OCI-LY1 (cell line): ENCODE measurements at regions not wholly inside any gene's neighbourhood (a gene's known extent, or its start where the extent isn't known, plus 50 kb on each side); places are given as distances from the start of the nearest gene placed in this dataset.

Experiments
- H2AFZ ChIP-seq: fragments of 200-600 bp; sonication (generic), shearing (Covaris generic); 2 replicates; pipeline ENCODE4 v1.6.0; 2014; ENCODE audit warnings: antibody characterized with exemption, mild to moderate bottlenecking, low read length
- H3F3A ChIP-seq: fragments of 200-600 bp; sonication (generic), shearing (Covaris generic); 2 replicates; pipeline ENCODE4 v1.6.0; 2014; ENCODE audit warnings: mild to moderate bottlenecking, antibody characterized with exemption, low read length, moderate library complexity; ENCODE audit not compliant: insufficient read depth
- H3K27ac ChIP-seq: fragments of 200-600 bp; sonication (generic); 2 replicates; pipeline ENCODE4 v1.5.1; 2014; ENCODE audit warnings: low read length, mixed run types, mild to moderate bottlenecking, low read depth; ENCODE audit not compliant: poor library complexity, severe bottlenecking
- H3K27me3 ChIP-seq: fragments of 200-600 bp; sonication (generic); 2 replicates; pipeline ENCODE4 v1.6.0; 2014; ENCODE audit warnings: antibody characterized with exemption, mild to moderate bottlenecking, low read length, moderate library complexity; ENCODE audit not compliant: insufficient read depth
- H3K36me3 ChIP-seq: fragments of 200-600 bp; sonication (generic); 2 replicates; pipeline ENCODE4 v1.6.1; 2014; ENCODE audit warnings: mild to moderate bottlenecking, antibody characterized with exemption, low read length, moderate library complexity, mixed read lengths; ENCODE audit not compliant: insufficient read depth
- H3K4me1 ChIP-seq: fragments of 200-600 bp; sonication (generic); 2 replicates; pipeline ENCODE4 v1.5.1; 2014; ENCODE audit warnings: mild to moderate bottlenecking, low read length, moderate library complexity; ENCODE audit not compliant: insufficient read depth, severe bottlenecking
- H3K4me2 ChIP-seq: fragments of 200-600 bp; sonication (generic), shearing (Covaris generic); 2 replicates; pipeline ENCODE4 v1.6.1; 2014; ENCODE audit warnings: low read length
- H3K4me3 ChIP-seq: fragments of 200-600 bp; sonication (generic); 2 replicates; pipeline ENCODE4 v1.5.1; 2014; ENCODE audit warnings: low read length, low read depth, mild to moderate bottlenecking, mixed read lengths; ENCODE audit not compliant: poor library complexity, severe bottlenecking
- H3K79me2 ChIP-seq: fragments of 200-600 bp; shearing (Covaris generic); 2 replicates; pipeline ENCODE4 v1.6.1; 2016; ENCODE audit warnings: mixed run types, low read length, mixed read lengths; ENCODE audit not compliant: insufficient read depth
- H3K9ac ChIP-seq: fragments of 200-600 bp; sonication (generic), shearing (Covaris generic); 2 replicates; pipeline ENCODE4 v1.6.1; 2014; ENCODE audit warnings: mild to moderate bottlenecking, low read length, mixed read lengths
- H3K9me2 ChIP-seq: fragments of 200-600 bp; sonication (generic), shearing (Covaris generic); 2 replicates; pipeline ENCODE4 v1.6.1; 2014; ENCODE audit warnings: low read depth, mild to moderate bottlenecking, low read length, mixed read lengths
- H3K9me3 ChIP-seq: fragments of 200-600 bp; shearing (Covaris generic); 2 replicates; pipeline ENCODE4 v1.6.1; 2014; ENCODE audit warnings: low read length, mixed read lengths
- H4K20me1 ChIP-seq: fragments of 200-600 bp; sonication (generic), shearing (Covaris generic); 2 replicates; pipeline ENCODE4 v1.6.0; 2016; ENCODE audit warnings: mild to moderate bottlenecking, low read length; ENCODE audit not compliant: insufficient read depth
- EZH2 ChIP-seq: fragments of 200-600 bp; sonication (generic), shearing (Covaris generic); IDR thresholded peaks from 2 replicates; pipeline ENCODE4 v1.8.0; 2017; ENCODE audit warnings: borderline replicate concordance, mixed run types, mild to moderate bottlenecking, antibody characterized with exemption, low read length, moderate library complexity, mixed read lengths
- TF ChIP-seq, protein P1 (sequence below): fragments of 200-600 bp; sonication (generic), shearing (Covaris generic); IDR thresholded peaks from 2 replicates; pipeline ENCODE4 v1.5.1; 2017; ENCODE audit warnings: mild to moderate bottlenecking, antibody characterized with exemption, low read length, moderate library complexity, mixed read lengths

DNA sequence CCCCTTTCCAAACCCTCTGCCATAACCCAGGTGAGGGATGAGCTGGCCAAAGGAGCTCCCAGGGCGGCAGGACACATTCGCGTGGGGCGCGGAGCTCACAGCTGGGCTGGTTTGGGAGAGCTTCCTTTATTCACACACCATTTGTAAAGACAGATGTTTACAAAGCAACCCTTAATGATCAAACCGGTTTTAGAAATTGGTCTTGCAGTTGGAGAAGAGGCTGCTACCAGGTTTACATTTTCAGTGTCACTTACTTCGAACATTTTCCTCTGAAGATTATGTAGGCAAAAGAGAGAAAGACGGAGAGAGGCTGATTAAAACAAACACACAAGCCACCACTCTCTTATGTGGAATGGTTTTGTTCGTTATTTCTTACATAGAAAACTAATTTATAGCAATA lies 648.7 kb downstream of the IRX1 start:
- H3K79me2 ChIP-seq = no peaks in the 10 kb centered on the region
- H2AFZ ChIP-seq = no peak overlapping the region
- no peak overlapping the region for H3K4me3 ChIP-seq
- H3K36me3 ChIP-seq = no peaks in the 10 kb centered on the region
- H3K27me3 ChIP-seq = 0 out of 2 replicates have a peak, but pooled peaks cover 4% of the 10 kb centered on the region
- no peaks in the 10 kb centered on the region for H3K9me2 ChIP-seq
- TF ChIP-seq EZH2 = no peak
- TF ChIP-seq, protein P1, sequence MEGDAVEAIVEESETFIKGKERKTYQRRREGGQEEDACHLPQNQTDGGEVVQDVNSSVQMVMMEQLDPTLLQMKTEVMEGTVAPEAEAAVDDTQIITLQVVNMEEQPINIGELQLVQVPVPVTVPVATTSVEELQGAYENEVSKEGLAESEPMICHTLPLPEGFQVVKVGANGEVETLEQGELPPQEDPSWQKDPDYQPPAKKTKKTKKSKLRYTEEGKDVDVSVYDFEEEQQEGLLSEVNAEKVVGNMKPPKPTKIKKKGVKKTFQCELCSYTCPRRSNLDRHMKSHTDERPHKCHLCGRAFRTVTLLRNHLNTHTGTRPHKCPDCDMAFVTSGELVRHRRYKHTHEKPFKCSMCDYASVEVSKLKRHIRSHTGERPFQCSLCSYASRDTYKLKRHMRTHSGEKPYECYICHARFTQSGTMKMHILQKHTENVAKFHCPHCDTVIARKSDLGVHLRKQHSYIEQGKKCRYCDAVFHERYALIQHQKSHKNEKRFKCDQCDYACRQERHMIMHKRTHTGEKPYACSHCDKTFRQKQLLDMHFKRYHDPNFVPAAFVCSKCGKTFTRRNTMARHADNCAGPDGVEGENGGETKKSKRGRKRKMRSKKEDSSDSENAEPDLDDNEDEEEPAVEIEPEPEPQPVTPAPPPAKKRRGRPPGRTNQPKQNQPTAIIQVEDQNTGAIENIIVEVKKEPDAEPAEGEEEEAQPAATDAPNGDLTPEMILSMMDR = no peak
- no peak overlapping the region for H3K27ac ChIP-seq
- H3K4me2 ChIP-seq = no peak overlapping the region
- no peaks in the 10 kb centered on the region for H4K20me1 ChIP-seq
- H3K4me1 ChIP-seq = no peaks in the 10 kb centered on the region
- no peak overlapping the region for H3K9ac ChIP-seq
- H3K9me3 ChIP-seq = no peaks in the 10 kb centered on the region
- H3F3A ChIP-seq = no peaks in the 10 kb centered on the region

DNA sequence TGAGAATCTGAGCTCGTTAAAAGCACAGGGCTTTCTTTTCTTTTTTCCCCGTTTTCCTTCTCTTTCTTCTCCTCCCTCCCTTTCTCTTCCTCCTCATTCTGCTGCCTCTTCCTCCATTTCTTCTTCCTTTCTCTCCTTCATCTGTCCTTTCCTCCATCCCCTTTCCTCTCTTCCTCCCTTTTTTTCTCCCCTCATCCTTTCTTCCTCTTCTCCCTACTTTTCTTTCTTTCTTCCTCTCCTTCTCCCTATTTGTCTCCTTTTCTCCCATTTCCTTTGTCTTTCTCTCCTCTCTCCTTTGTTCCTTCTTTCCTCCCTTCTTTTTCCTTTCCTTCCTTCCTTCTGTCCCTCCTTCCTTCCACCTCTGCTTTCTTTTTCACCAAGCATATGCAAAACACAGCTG lies 649.4 kb downstream of the IRX1 start:
- no peak overlapping the region for H3K4me2 ChIP-seq
- TF ChIP-seq, protein P1 = no peak
- no peak for TF ChIP-seq EZH2
- no peaks in the 10 kb centered on the region for H3F3A ChIP-seq
- H3K27ac ChIP-seq = no peak overlapping the region
- H3K79me2 ChIP-seq = no peaks in the 10 kb centered on the region
- H3K9ac ChIP-seq = no peak overlapping the region
- no peaks in the 10 kb centered on the region for H3K9me3 ChIP-seq
- H3K36me3 ChIP-seq = no peaks in the 10 kb centered on the region
- 0 out of 2 replicates have a peak, but pooled peaks cover 4% of the 10 kb centered on the region for H3K27me3 ChIP-seq
- no peaks in the 10 kb centered on the region for H3K9me2 ChIP-seq
- no peaks in the 10 kb centered on the region for H4K20me1 ChIP-seq
- no peak overlapping the region for H2AFZ ChIP-seq
- H3K4me3 ChIP-seq = no peak overlapping the region
- no peaks in the 10 kb centered on the region for H3K4me1 ChIP-seq

DNA sequence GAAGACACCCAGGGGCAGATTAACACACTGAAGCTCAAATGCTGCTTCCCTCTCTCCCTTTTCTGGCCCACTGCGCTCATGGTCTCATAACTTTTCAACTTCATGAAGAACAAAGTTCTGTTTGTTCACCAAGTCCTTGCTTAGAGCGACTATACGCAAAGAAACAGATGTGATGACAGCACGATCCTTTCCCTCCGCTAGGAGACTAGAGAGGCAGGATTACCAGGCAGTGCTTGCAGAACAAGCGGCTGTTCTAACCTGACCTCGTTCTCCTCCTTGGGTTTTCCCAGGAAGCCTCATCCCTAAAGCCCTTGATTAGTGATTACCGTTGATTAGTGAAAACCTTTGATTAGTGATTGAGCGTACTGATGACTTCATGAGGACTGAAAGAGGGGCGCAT lies 649.9 kb downstream of the IRX1 start:
- H3K36me3 ChIP-seq = no peaks in the 10 kb centered on the region

More for the DNA sequence above, 649.9 kb downstream of the IRX1 start:
- Histone ChIP-seq H3K9me2 (no peaks in the 10 kb centered on the region), H3K27ac (no peak overlapping the region), H3K27me3 (0 out of 2 replicates have a peak, but pooled peaks cover 4% of the 10 kb centered on the region), H2AFZ (no peak overlapping the region), H3K9ac (no peak overlapping the region), H3K4me2 (no peak overlapping the region), H3K4me3 (no peak overlapping the region), H3K79me2 (no peaks in the 10 kb centered on the region), H4K20me1 (no peaks in the 10 kb centered on the region), H3K9me3 (no peaks in the 10 kb centered on the region), H3K4me1 (no peaks in the 10 kb centered on the region), H3F3A (no peaks in the 10 kb centered on the region)
- TF ChIP-seq, protein P1 = no peak
- TF ChIP-seq EZH2 = no peak
